PC-3 (cell line): ENCODE measurements at regions not wholly inside any gene's neighbourhood (a gene's known extent, or its start where the extent isn't known, plus 50 kb on each side); places are given as distances from the start of the nearest gene placed in this dataset.

Experiments used
- ATAC-seq: fragments of 200-7000 bp; cut with Tn5 transposase; 2 replicates; pipeline ENCODE4 v1.9.1; 2020; ENCODE audit warnings: mild to moderate bottlenecking, moderate library complexity
- BruUV-seq: library from RNA; stranded (reverse); fragments of 400-500 nt; replicated peaks from 2 replicates; lab custom pipeline; 2021; lab: Mats Ljungman, UMichigan
- CTCF ChIA-PET: fragments of 300-600 bp; sonication (Branson Sonifier 250); formaldehyde crosslinking; loops from one replicate; lab custom pipeline; 2022; ENCODE audit warnings: antibody characterized with exemption; lab: Charles Lee
- POLR2A ChIA-PET: fragments of 300-600 bp; sonication (Branson Sonifier 250); formaldehyde crosslinking; loops from one replicate; lab custom pipeline; 2022; ENCODE audit warnings: antibody characterized with exemption; ENCODE audit not compliant: unreplicated experiment; lab: Charles Lee
- DNase-seq: peaks from one replicate; pipeline ENCODE4 v3.0.0-alpha.2; 2015
- H2AFZ ChIP-seq: fragments of 300-600 bp; sonication (generic); 2 replicates; pipeline ENCODE4 v1.6.0; 2016; ENCODE audit warnings: antibody characterized with exemption, low read length
- H3F3A ChIP-seq: fragments of 300-600 bp; sonication (generic); one replicate; pipeline ENCODE4 v1.6.0; 2017; ENCODE audit warnings: antibody characterized with exemption, low read length, control low read depth, mild to moderate bottlenecking; ENCODE audit not compliant: unreplicated experiment
- H3K27ac ChIP-seq: fragments of 300-600 bp; sonication (generic); 2 replicates; pipeline ENCODE4 v1.5.1; 2016; ENCODE audit warnings: mild to moderate bottlenecking, low read length
- H3K27me3 ChIP-seq: fragments of 300-600 bp; sonication (generic); 2 replicates; pipeline ENCODE4 v1.6.1; 2016; ENCODE audit warnings: low read length, mixed read lengths
- H3K36me3 ChIP-seq: fragments of 300-600 bp; sonication (generic); 2 replicates; pipeline ENCODE4 v1.6.1; 2016; ENCODE audit warnings: low read depth, mixed run types, low read length, mixed read lengths
- H3K4me1 ChIP-seq: fragments of 300-600 bp; sonication (generic); 2 replicates; pipeline ENCODE4 v1.5.1; 2016; ENCODE audit warnings: low read length; ENCODE audit not compliant: insufficient read depth
- H3K4me2 ChIP-seq: fragments of 300-600 bp; sonication (generic); 2 replicates; pipeline ENCODE4 v1.6.0; 2016; ENCODE audit warnings: low read length
- H3K4me3 ChIP-seq: fragments of 300-600 bp; sonication (generic); 2 replicates; pipeline ENCODE4 v1.5.1; 2016; ENCODE audit warnings: mild to moderate bottlenecking, low read length, mixed read lengths
- H3K79me2 ChIP-seq: fragments of 300-600 bp; sonication (generic); 2 replicates; pipeline ENCODE4 v1.6.1; 2017; ENCODE audit warnings: low read length, mixed read lengths
- H3K9ac ChIP-seq: fragments of 300-600 bp; sonication (generic); 2 replicates; pipeline ENCODE4 v1.6.0; 2016; ENCODE audit warnings: mild to moderate bottlenecking, low read length
- H3K9me2 ChIP-seq: fragments of 300-600 bp; sonication (generic); replicated peaks from 2 replicates; pipeline ENCODE4 v1.6.1; 2016; ENCODE audit warnings: mixed run types, low read length, mixed read lengths
- H3K9me3 ChIP-seq: fragments of 300-600 bp; sonication (generic); 2 replicates; pipeline ENCODE4 v1.6.1; 2016; ENCODE audit warnings: low read length, mixed read lengths
- H4K20me1 ChIP-seq: fragments of 300-600 bp; sonication (generic); 2 replicates; pipeline ENCODE4 v1.6.1; 2016; ENCODE audit warnings: low read length, mixed read lengths
- CTCF ChIP-seq: fragments of 300-600 bp; sonication (generic); conservative IDR thresholded peaks from 2 replicates; pipeline ENCODE4 v1.5.1; 2017; ENCODE audit warnings: antibody characterized with exemption, low read depth, mild to moderate bottlenecking, low read length
- EZH2 ChIP-seq: fragments of 300-600 bp; sonication (generic); IDR thresholded peaks from one replicate; pipeline ENCODE4 v1.6.1; 2017; ENCODE audit warnings: antibody characterized with exemption, mild to moderate bottlenecking, low read length; ENCODE audit not compliant: unreplicated experiment
- EZH2phosphoT487 ChIP-seq: fragments of 300-600 bp; sonication (generic); IDR thresholded peaks from 2 replicates; pipeline ENCODE4 v1.6.1; 2018; ENCODE audit warnings: mild to moderate bottlenecking, antibody characterized with exemption, low read length, borderline replicate concordance
- intact Hi-C: fragments of 100-400 bp; cut with micrococcal nuclease; formaldehyde crosslinking; loops from 2 replicates; pipeline ENCODE4 v1.9.0; 2023

- Histone ChIP-seq H3K4me3 (no peak overlapping the region), H3K9me2 (no peaks in the 10 kb centered on the region), H3K36me3 (no peaks in the 10 kb centered on the region), H3K4me1 (peaks cover 10% of the 10 kb centered on the region; the same call in 1 of the 2 replicates), H3K9me3 (no peaks in the 10 kb centered on the region), H3K27me3 (no peaks in the 10 kb centered on the region), H3K79me2 (no peaks in the 10 kb centered on the region), H3F3A (no peaks in the 10 kb centered on the region), H3K9ac (no peak overlapping the region), H3K4me2 (no peak overlapping the region), H3K27ac (no peak overlapping the region), H2AFZ (no peak overlapping the region), H4K20me1 (no peaks in the 10 kb centered on the region)
- ATAC-seq = no peak
- BruUV-seq = no TSS peak
- no peak for TF ChIP-seq EZH2phosphoT487
- TF ChIP-seq EZH2 = no peak
- TF ChIP-seq CTCF = no peak
- intact Hi-C loops = loop anchor here (10.0 kb wide), 1 partner anchor 184 kb away; no protein-coding TSS in a partner anchor
- CTCF ChIA-PET = no interaction called here
- POLR2A ChIA-PET = no interaction called here
- DNase-seq = no peak
These were observed 420.9 kb upstream of the NBEA start for GRCh38 chr13:34521171-34521570.

GRCh38 chr13:34522808-34523207, 419.3 kb upstream of the NBEA start:
- DNase-seq = peak; percentile 12
- no peaks in the 10 kb centered on the region for H4K20me1 ChIP-seq
- CTCF ChIA-PET = no interaction called here
- TF ChIP-seq EZH2phosphoT487 = no peak
- no peak for TF ChIP-seq CTCF
- no peak for TF ChIP-seq EZH2
- no peaks in the 10 kb centered on the region for H3K9me2 ChIP-seq
- POLR2A ChIA-PET = no interaction called here
- H3K4me2 ChIP-seq = 0 out of 2 replicates have a peak overlapping the region, but pooled peaks have one; percentile 0
- H3K36me3 ChIP-seq = no peaks in the 10 kb centered on the region
- no peak overlapping the region for H3K27ac ChIP-seq
- H3K9me3 ChIP-seq = no peaks in the 10 kb centered on the region
- no peak overlapping the region for H3K4me3 ChIP-seq
- no peaks in the 10 kb centered on the region for H3K27me3 ChIP-seq
- no peak overlapping the region for H2AFZ ChIP-seq
- H3K4me1 ChIP-seq = peaks cover 10% of the 10 kb centered on the region; the same call in 1 of the 2 replicates
- BruUV-seq = no TSS peak
- no peaks in the 10 kb centered on the region for H3F3A ChIP-seq
- intact Hi-C loops = loop anchor here (10.0 kb wide), 1 partner anchor 182 kb away; no protein-coding TSS in a partner anchor
- ATAC-seq = peak; percentile 48; the same call in 1 of the 2 replicates
- H3K9ac ChIP-seq = no peak overlapping the region
- no peaks in the 10 kb centered on the region for H3K79me2 ChIP-seq

GRCh38 chr13:34523406-34523805, 418.7 kb upstream of the NBEA start:
- no peaks in the 10 kb centered on the region for H3K9me3 ChIP-seq
- H3K4me3 ChIP-seq = no peak overlapping the region
- H3K36me3 ChIP-seq = no peaks in the 10 kb centered on the region
- DNase-seq (peak; percentile 40), ATAC-seq (peak; percentile 69)
- H3K27ac ChIP-seq = no peak overlapping the region
- H3K9ac ChIP-seq = no peak overlapping the region
- H3K27me3 ChIP-seq = no peaks in the 10 kb centered on the region
- peaks cover 10% of the 10 kb centered on the region; the same call in 1 of the 2 replicates for H3K4me1 ChIP-seq
- no TSS peak for BruUV-seq
- TF ChIP-seq EZH2 (no peak), EZH2phosphoT487 (no peak), CTCF (no peak)
- CTCF ChIA-PET = no interaction called here
- H3F3A ChIP-seq = no peaks in the 10 kb centered on the region
- POLR2A ChIA-PET = no interaction called here
- intact Hi-C loops = loop anchor here (10.0 kb wide), 1 partner anchor 181 kb away; no protein-coding TSS in a partner anchor
- no peaks in the 10 kb centered on the region for H3K79me2 ChIP-seq
- H3K4me2 ChIP-seq = no peak overlapping the region
- no peaks in the 10 kb centered on the region for H3K9me2 ChIP-seq
- no peaks in the 10 kb centered on the region for H4K20me1 ChIP-seq
- H2AFZ ChIP-seq = no peak overlapping the region
